WTC11 (cell line): ENCODE measurements at regions not wholly inside any gene's neighbourhood (a gene's known extent, or its start where the extent isn't known, plus 50 kb on each side); places are given as distances from the start of the nearest gene placed in this dataset.

Experiments used
- TP53 ChIP-seq: sonication (generic); formaldehyde crosslinking; IDR thresholded peaks from 2 replicates; pipeline ENCODE4 v1.8.1; 2023; ENCODE audit warnings: mild to moderate bottlenecking, missing genetic modification reagents
- ZNF121 ChIP-seq: sonication (generic); formaldehyde crosslinking; IDR thresholded peaks from 2 replicates; pipeline ENCODE4 v1.8.0; 2023; ENCODE audit warnings: missing genetic modification reagents

DNA sequence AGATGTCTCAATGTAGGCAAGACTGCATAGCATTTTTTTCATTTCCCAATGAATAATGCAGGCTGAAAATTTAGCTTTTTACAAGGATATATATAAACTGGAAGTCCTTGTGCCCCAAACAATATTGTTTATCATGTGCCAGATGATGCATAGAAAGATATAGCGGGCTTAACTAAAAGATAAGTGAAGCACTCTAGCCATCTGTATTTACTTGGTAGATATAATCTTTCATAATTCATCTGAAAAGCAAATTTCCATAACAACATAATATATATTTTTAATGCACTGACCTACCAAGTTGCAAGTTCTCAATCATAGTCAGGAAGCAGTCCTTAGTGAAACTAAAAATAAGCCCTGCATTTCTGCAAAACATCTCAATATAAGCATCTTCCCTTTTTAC, 653.3 kb downstream of the NLGN4X start:
- TF ChIP-seq TP53 (CRISPR knock-in tag): no peak
- TF ChIP-seq ZNF121 (CRISPR knock-in tag): no peak
